A549 (cell line): ENCODE measurements at regions not wholly inside any gene's neighbourhood (a gene's known extent, or its start where the extent isn't known, plus 50 kb on each side); places are given as distances from the start of the nearest gene placed in this dataset.

Experiments used
- BHLHE40 ChIP-seq: IDR thresholded peaks from 2 replicates; pipeline ENCODE4 v1.6.1; 2012; ENCODE audit warnings: low read depth, low read length, inconsistent platforms
- CTCF ChIP-seq: fragments of >200 bp; sonication (Bioruptor Twin); formaldehyde crosslinking; IDR thresholded peaks from 3 replicates; pipeline ENCODE4 v1.5.1; 2016
- EP300 ChIP-seq, 2 experiments: fragments of >200 bp; sonication (Bioruptor Twin); formaldehyde crosslinking; IDR thresholded peaks; 2 replicates in 1 of 2; 3 replicates in 1 of 2; pipeline ENCODE4 v1.6.1; 2016 to 2017
- HES2 ChIP-seq: fragments of >200 bp; sonication (Bioruptor Twin); formaldehyde crosslinking; IDR thresholded peaks from 2 replicates; pipeline ENCODE4 v1.6.1; 2016
- HMGXB4 ChIP-seq: fragments of 250-450 bp; sonication (Bioruptor Pico); IDR thresholded peaks from 2 replicates; pipeline ENCODE4 v1.5.0; 2021; ENCODE audit warnings: mild to moderate bottlenecking, moderate library complexity, borderline replicate concordance
- KDM1A ChIP-seq: fragments of 200-600 bp; sonication (generic); IDR thresholded peaks from 2 replicates; pipeline ENCODE4 v1.6.1; 2016; ENCODE audit warnings: low read depth, mild to moderate bottlenecking
- KDM5A ChIP-seq: fragments of 200-600 bp; sonication (generic); IDR thresholded peaks from 2 replicates; pipeline ENCODE4 v1.6.1; 2016; ENCODE audit warnings: antibody characterized with exemption, mild to moderate bottlenecking
- MAZ ChIP-seq: fragments of 150-350 bp; IDR thresholded peaks from 2 replicates; pipeline ENCODE4 v1.6.1; 2014; ENCODE audit warnings: antibody characterized with exemption, low read depth, low read length, borderline replicate concordance
- SMC3 ChIP-seq: fragments of >200 bp; sonication (Bioruptor Twin); formaldehyde crosslinking; IDR thresholded peaks from 3 replicates; pipeline ENCODE4 v1.6.1; 2018; ENCODE audit warnings: inconsistent platforms
- SREBF2 ChIP-seq: fragments of 450-650 bp; IDR thresholded peaks from 2 replicates; pipeline ENCODE4 v1.6.1; 2014; ENCODE audit warnings: mild to moderate bottlenecking, moderate library complexity
- ZFP36 ChIP-seq: fragments of 450-650 bp; IDR thresholded peaks from 2 replicates; pipeline ENCODE4 v1.6.1; 2014; ENCODE audit warnings: borderline replicate concordance; ENCODE audit not compliant: partially characterized antibody
- ZSCAN20 ChIP-seq: fragments of 250-450 bp; sonication (Bioruptor Pico); IDR thresholded peaks from 2 replicates; pipeline ENCODE4 v1.8.0; 2022; ENCODE audit warnings: mild to moderate bottlenecking, moderate library complexity

- TF ChIP-seq HMGXB4 (CRISPR knock-in tag) = no peak
- TF ChIP-seq CTCF = no peak
- TF ChIP-seq KDM5A = no peak
- TF ChIP-seq EP300 (IDR thresholded peaks at IDR 0.05) = no peak
- TF ChIP-seq MAZ = no peak
- no peak for TF ChIP-seq ZSCAN20
- TF ChIP-seq KDM1A = no peak
- no peak for TF ChIP-seq BHLHE40
- no peak for TF ChIP-seq ZFP36
- no peak for TF ChIP-seq SREBF2
- no peak for TF ChIP-seq HES2
- TF ChIP-seq SMC3 = no peak
Measured at GRCh38 chr6:3904518-3904917, 55.3 kb downstream of the FAM50B start.
